ENCODE measurements at regions not wholly inside any gene's neighbourhood (a gene's known extent, or its start where the extent isn't known, plus 50 kb on each side); places are given as distances from the start of the nearest gene placed in this dataset.
"Not testable (repeated sequence)": the region's sequence is repeated elsewhere in the genome, so short reads cannot be mapped to it uniquely, and the experiment has no call there.

- FAIRE-seq = no peak
Observed at GRCh38 chr14:28298156-28298555, 468.4 kb upstream of the FOXG1 start.

- no peak for FAIRE-seq
Observed at GRCh38 chr14:28299227-28299626, 467.4 kb upstream of the FOXG1 start.

- FAIRE-seq = no peak
Observed at GRCh38 chr14:28300356-28300755, 466.2 kb upstream of the FOXG1 start.

GRCh38 chr14:28301179-28301578 is 465.4 kb upstream of the FOXG1 start:
- no peak for FAIRE-seq

- FAIRE-seq = no peak
Observed at GRCh38 chr14:28303248-28303647, 463.3 kb upstream of the FOXG1 start.

- FAIRE-seq = no peak
Observed at GRCh38 chr14:28305938-28306337, 460.6 kb upstream of the FOXG1 start.

- FAIRE-seq = no peak
Observed at GRCh38 chr14:28307506-28307905, 459.1 kb upstream of the FOXG1 start.

GRCh38 chr14:28308734-28309133 is 457.9 kb upstream of the FOXG1 start:
- no peak for FAIRE-seq

GRCh38 chr14:28317890-28318675 is 448.5 kb upstream of the FOXG1 start:
- not testable (repeated sequence) for FAIRE-seq

- FAIRE-seq = no peak
Observed at GRCh38 chr14:28321475-28322244, 444.9 kb upstream of the FOXG1 start.

GRCh38 chr14:28323366-28323765 is 443.2 kb upstream of the FOXG1 start:
- no peak for FAIRE-seq

GRCh38 chr14:28323951-28324741 is 442.4 kb upstream of the FOXG1 start:
- FAIRE-seq = no peak

GRCh38 chr14:28340816-28341215 is 425.8 kb upstream of the FOXG1 start:
- no peak for FAIRE-seq

- FAIRE-seq = no peak
Observed at GRCh38 chr14:28344381-28344780, 422.2 kb upstream of the FOXG1 start.

- no peak for FAIRE-seq
Observed at GRCh38 chr14:28348797-28349196, 417.8 kb upstream of the FOXG1 start.

GRCh38 chr14:28356819-28357218 is 409.8 kb upstream of the FOXG1 start:
- no peak for FAIRE-seq

- FAIRE-seq = no peak
Observed at GRCh38 chr14:28361486-28361885, 405.1 kb upstream of the FOXG1 start.

- FAIRE-seq = no peak
Observed at GRCh38 chr14:28365510-28365909, 401.1 kb upstream of the FOXG1 start.

- FAIRE-seq = no peak
Observed at GRCh38 chr14:28373721-28374120, 392.9 kb upstream of the FOXG1 start.

- FAIRE-seq = no peak
Observed at GRCh38 chr14:28375295-28375694, 391.3 kb upstream of the FOXG1 start.

- FAIRE-seq = no peak
Observed at GRCh38 chr14:28381656-28382055, 384.9 kb upstream of the FOXG1 start.

GRCh38 chr14:28382444-28383190 is 384.0 kb upstream of the FOXG1 start:
- no peak for FAIRE-seq

GRCh38 chr14:28398506-28398905 is 368.1 kb upstream of the FOXG1 start:
- FAIRE-seq = no peak

Data from A204.1 (cell line).